Activated T-helper 1 cell treated with anti-CD3 and anti-CD28 coated beads, Interleukin-12 subunit alpha, Interleukin-12 subunit beta, Interleukin-2, Interleukin-4 antibody, amounts not matched to agents 30 ng/mL and 10 ng/mL and 1 ng/mL, durations not matched to agents 14 hours and 24 hours and 36 hours (primary cell): ENCODE measurements at regions not wholly inside any gene's neighbourhood (a gene's known extent, or its start where the extent isn't known, plus 50 kb on each side); places are given as distances from the start of the nearest gene placed in this dataset.

Experiments
- DNase-seq: peaks from one replicate; pipeline ENCODE4 v3.0.0; 2021; ENCODE audit warnings: low spot score
- H3K27ac Mint-ChIP-seq: one replicate; pipeline ENCODE4 v1.8.0; 2021; ENCODE audit warnings: mild to moderate bottlenecking, mixed read lengths
- H3K27me3 Mint-ChIP-seq: one replicate; pipeline ENCODE4 v1.8.0; 2022; ENCODE audit warnings: mild to moderate bottlenecking, moderate library complexity, mixed read lengths; ENCODE audit not compliant: insufficient read depth
- H3K36me3 Mint-ChIP-seq: one replicate; pipeline ENCODE4 v1.8.0; 2021; ENCODE audit warnings: low read depth, mixed read lengths
- H3K4me1 Mint-ChIP-seq: one replicate; pipeline ENCODE4 v1.8.0; 2021; ENCODE audit warnings: low read depth, mixed read lengths
- H3K4me3 Mint-ChIP-seq: one replicate; pipeline ENCODE4 v1.8.0; 2021; ENCODE audit warnings: mild to moderate bottlenecking, moderate library complexity, mixed read lengths
- H3K9me3 Mint-ChIP-seq: one replicate; pipeline ENCODE4 v1.8.0; 2021; ENCODE audit warnings: mixed read lengths
- intact Hi-C: fragments of 100-400 bp; cut with micrococcal nuclease; formaldehyde crosslinking; loops from one replicate; pipeline ENCODE4 v1.15.1; 2024

DNA sequence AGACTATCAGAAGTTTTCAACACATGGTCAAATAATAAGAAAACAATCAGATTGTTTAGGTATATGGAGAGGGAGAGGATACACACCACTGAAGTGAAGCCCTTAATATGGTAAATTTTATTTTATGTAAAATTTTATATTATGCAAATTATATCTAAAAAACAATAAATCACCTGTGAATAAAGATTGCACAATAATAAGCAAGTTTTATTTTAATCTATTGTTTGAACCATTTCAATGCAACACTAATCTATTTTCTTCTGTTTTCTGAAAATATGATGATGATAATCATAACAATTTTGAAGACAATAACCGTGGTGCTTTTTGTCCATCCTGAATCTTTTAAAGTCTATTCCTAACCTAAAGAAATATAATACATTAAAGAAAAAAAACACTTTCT, 1473.5 kb upstream of the TENM4 start:
- H3K4me3 Mint-ChIP-seq, result no peak overlapping the region
- H3K36me3 Mint-ChIP-seq, result no peaks in the 10 kb centered on the region

DNA sequence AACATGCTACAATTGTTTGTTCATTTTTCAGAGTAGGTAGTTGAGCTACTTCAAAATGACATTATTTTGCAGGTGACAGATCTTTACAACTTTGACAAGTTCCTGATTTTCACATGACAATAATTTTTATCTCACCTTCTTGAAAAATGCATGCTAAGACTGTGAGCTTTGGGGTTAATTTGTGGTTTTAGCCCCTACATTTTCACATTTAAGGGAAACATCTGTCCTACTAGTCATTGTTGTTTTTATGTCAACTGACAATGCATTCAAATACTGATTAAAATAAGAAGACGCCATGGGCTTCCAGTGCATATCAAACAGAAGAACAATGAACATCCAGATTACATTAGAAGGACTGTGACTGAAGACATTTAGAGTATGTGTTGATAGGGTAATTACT, 1470.8 kb upstream of the TENM4 start:
- H3K4me1 Mint-ChIP-seq, result no peaks in the 10 kb centered on the region
- no peaks in the 10 kb centered on the region for H3K27me3 Mint-ChIP-seq
- H3K4me3 Mint-ChIP-seq, result no peak overlapping the region
- no peak overlapping the region for H3K27ac Mint-ChIP-seq
- no peak for DNase-seq
- H3K9me3 Mint-ChIP-seq, result peaks cover 4% of the 10 kb centered on the region
- no peaks in the 10 kb centered on the region for H3K36me3 Mint-ChIP-seq
- intact Hi-C loops, result no loop called here

More for the DNA sequence above, 1473.5 kb upstream of the TENM4 start:
- H3K9me3 Mint-ChIP-seq, result peaks cover 4% of the 10 kb centered on the region
- H3K4me1 Mint-ChIP-seq, result no peaks in the 10 kb centered on the region
- intact Hi-C loops, result no loop called here
- no peak for DNase-seq
- H3K27ac Mint-ChIP-seq, result no peak overlapping the region
- H3K27me3 Mint-ChIP-seq, result no peaks in the 10 kb centered on the region

DNA sequence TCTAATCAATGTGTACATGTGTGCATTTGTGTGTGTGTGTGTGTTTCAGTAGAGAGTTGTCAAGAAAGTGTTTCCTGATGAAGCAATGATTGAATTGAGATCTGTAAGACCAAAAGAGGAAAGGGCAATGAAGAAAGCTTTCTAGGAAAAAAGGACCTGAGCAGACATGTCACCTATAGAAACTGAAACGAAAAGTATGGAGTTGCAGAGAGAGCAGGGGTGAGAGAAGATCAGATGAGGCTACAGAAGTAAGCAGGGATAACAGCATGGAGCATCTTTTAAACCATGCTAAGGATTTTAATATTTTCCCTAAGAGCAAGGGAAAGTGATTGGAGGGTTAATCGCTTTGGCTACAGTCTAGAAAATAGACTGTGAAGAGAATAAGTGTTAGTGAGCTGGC, 1459.4 kb upstream of the TENM4 start:
- Mint-ChIP-seq H3K27me3 (no peaks in the 10 kb centered on the region), H3K4me3 (no peak overlapping the region), H3K36me3 (no peaks in the 10 kb centered on the region), H3K27ac (no peak overlapping the region), H3K9me3 (peaks cover 4% of the 10 kb centered on the region), H3K4me1 (no peaks in the 10 kb centered on the region)
- DNase-seq, result no peak
- intact Hi-C loops, result no loop called here

DNA sequence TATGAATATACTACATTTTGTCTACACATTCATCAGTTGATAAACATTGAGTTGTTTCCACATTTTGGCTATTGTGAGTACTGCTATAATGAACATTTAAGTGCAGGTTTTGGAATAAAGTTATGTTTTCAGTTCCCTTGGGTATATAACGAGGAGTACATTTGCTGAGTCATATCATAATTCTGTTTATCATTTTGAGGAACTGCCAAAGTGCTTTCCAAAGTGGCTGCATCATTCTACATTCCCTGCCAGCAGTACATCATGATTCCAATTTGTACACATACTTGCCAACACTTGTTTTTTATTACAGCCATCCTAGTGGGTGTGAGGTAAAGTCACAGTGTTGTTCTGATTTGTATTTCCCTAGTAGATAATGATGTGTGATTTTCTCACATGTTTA, 1458.6 kb upstream of the TENM4 start:
- intact Hi-C loops, result no loop called here
- peaks cover 4% of the 10 kb centered on the region for H3K9me3 Mint-ChIP-seq
- no peaks in the 10 kb centered on the region for H3K4me1 Mint-ChIP-seq
- H3K4me3 Mint-ChIP-seq, result no peak overlapping the region
- H3K27ac Mint-ChIP-seq, result no peak overlapping the region
- H3K36me3 Mint-ChIP-seq, result no peaks in the 10 kb centered on the region
- no peak for DNase-seq
- no peaks in the 10 kb centered on the region for H3K27me3 Mint-ChIP-seq

DNA sequence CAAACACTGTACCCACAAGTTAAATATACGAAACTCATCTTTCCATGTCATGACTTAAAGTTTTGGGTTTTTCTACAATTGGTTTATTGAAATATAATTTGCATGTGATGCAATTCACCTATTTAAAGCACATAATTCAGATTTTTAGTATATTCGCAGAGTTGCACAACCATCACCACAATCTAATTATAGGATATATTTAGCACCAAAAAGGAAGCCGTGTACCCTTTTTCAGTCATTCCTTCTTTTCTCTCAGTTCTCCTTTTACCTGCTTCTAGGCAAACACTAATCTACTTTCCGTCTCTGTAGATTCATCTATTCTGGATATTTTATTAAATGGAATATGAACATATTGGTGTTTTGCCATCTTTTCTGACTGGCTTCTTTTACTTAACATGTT, 1458.1 kb upstream of the TENM4 start:
- H3K4me3 Mint-ChIP-seq, result no peak overlapping the region
- no peak overlapping the region for H3K27ac Mint-ChIP-seq
- no peaks in the 10 kb centered on the region for H3K36me3 Mint-ChIP-seq
- no peak for DNase-seq
- peaks cover 4% of the 10 kb centered on the region for H3K9me3 Mint-ChIP-seq
- H3K4me1 Mint-ChIP-seq, result no peaks in the 10 kb centered on the region
- no peaks in the 10 kb centered on the region for H3K27me3 Mint-ChIP-seq
- intact Hi-C loops, result no loop called here

DNA sequence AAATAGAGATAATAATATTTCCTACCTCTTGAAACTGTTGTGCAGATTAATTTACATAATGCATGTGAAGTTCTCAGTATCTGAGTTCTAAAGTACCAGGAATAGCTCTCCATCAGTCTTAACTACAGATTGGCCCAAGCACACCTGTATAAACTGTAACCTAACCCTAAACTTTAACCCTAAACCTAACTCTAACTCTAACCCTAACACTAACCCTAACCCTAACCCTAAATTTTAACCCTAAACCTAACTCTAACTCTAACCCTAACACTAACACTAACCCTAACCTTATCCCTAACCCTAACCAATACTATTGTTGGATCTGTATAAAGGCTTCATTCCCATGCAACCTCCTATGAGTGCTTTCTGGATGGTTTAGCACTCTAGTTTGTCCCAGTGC, 1445.9 kb upstream of the TENM4 start:
- no peaks in the 10 kb centered on the region for H3K27me3 Mint-ChIP-seq
- H3K36me3 Mint-ChIP-seq, result no peaks in the 10 kb centered on the region
- intact Hi-C loops, result no loop called here
- H3K4me1 Mint-ChIP-seq, result no peaks in the 10 kb centered on the region
- H3K27ac Mint-ChIP-seq, result no peak overlapping the region
- no peaks in the 10 kb centered on the region for H3K9me3 Mint-ChIP-seq
- H3K4me3 Mint-ChIP-seq, result no peak overlapping the region
- no peak for DNase-seq

DNA sequence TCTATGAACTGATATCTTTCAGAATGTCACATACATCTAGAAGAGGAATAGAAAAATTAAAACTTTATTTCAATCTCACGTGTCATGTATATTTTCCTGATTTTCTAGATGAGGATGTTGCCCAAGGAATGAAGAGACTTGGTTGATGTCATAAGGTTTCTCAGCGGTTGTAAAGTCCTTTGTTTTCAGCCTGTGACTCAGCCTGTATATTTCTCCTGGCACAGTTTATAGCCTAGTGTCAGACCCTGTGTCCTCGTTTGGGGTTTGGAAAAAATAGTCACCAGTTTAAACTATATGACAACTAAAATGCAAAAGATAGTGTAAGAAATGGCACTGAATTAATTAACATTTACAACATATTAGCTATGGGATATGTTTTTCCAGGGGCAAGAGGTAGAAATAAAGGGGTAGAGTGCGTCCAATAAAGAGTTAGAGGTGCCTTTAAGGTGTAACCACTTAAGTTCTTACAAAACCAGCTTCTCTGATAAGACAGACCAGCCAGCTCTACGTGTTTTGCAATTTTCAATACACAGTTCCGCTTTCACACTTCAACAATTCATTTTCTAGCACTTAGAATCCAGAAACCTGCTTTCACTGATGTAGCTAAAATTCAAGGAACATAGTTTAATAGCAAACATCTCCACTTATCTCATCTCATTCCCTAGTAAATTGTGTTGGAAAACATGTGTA, 1432.6 kb upstream of the TENM4 start:
- intact Hi-C loops, result no loop called here
- Mint-ChIP-seq H3K4me3 (no peak overlapping the region), H3K9me3 (peaks cover 5% of the 10 kb centered on the region), H3K4me1 (no peaks in the 10 kb centered on the region), H3K36me3 (no peaks in the 10 kb centered on the region), H3K27ac (no peak overlapping the region), H3K27me3 (no peaks in the 10 kb centered on the region)
- DNase-seq, result no peak

DNA sequence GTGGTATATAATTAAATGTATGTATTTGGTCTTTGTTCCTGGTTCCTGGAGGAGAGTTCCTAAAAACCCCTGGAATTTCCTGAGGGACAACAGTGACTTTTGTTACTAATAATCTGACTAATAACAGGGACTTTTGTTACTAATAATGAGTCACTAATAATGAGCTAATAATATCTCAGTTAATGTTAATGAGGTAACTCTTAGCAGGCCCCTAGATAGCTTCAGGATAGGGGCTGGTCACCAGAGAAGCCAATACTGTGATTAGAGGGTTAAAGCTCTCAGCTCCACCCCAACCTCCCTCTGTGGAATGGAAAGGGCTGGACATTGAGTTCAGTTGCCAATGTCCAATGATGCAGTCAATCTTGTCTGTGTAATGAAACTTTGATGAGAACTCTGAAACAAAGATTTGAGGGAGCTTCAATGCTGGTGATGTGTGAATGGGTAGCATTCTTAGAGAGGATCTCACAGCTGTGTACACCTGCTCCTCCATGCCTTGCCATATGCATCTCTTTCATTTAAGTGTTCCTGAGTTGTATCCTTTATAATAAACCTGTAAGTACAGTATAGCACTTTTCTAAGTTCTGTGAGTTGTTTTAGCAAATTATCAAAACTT, 1431.4 kb upstream of the TENM4 start:
- Mint-ChIP-seq H3K36me3 (no peaks in the 10 kb centered on the region), H3K27me3 (no peaks in the 10 kb centered on the region), H3K27ac (no peak overlapping the region), H3K9me3 (peaks cover 5% of the 10 kb centered on the region), H3K4me3 (no peak overlapping the region), H3K4me1 (no peaks in the 10 kb centered on the region)
- intact Hi-C loops, result no loop called here
- DNase-seq, result no peak

DNA sequence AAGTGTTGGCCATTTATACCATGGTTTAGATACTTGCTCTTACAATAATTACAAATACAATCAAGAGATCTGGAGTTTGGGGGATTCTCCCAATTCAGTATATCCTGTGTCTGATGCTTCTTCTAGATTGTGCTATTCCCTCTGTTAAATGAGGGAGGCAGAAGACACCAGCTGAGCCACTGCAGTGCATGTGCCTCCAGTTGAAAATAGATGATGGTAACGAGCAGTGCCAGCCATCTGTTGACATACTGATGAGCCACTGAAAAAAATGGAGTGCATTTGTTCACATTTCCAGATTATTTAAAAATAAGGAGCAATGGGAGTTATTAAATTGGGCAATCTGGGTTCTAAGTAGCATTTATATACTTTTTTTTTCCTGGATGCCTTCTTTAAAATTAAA, 1428.0 kb upstream of the TENM4 start:
- intact Hi-C loops, result no loop called here
- no peaks in the 10 kb centered on the region for H3K36me3 Mint-ChIP-seq
- no peak overlapping the region for H3K4me3 Mint-ChIP-seq
- H3K27me3 Mint-ChIP-seq, result no peaks in the 10 kb centered on the region
- H3K27ac Mint-ChIP-seq, result no peak overlapping the region
- DNase-seq, result no peak
- peaks cover 5% of the 10 kb centered on the region for H3K9me3 Mint-ChIP-seq
- H3K4me1 Mint-ChIP-seq, result no peaks in the 10 kb centered on the region

DNA sequence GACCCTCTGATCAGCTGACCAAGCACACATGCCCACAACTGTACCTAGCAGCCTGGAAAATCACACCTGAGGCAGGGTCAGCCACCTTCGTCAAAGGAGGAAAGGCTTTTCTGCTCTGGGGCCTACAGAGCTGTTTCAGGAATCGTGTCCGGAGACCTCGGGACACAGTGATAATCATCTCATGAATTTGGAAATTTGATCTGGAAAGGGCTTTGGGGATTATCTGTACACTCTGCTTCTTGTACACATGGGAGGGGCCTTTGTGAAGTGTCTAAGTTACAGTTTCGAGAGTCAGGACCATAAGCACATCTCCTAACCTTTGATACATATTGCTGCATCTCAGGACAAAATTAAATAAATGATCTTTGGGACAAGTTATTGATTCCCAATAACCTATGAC, 1421.2 kb upstream of the TENM4 start:
- Mint-ChIP-seq H3K9me3 (no peaks in the 10 kb centered on the region), H3K4me1 (no peaks in the 10 kb centered on the region), H3K4me3 (no peak overlapping the region), H3K27me3 (no peaks in the 10 kb centered on the region), H3K36me3 (no peaks in the 10 kb centered on the region), H3K27ac (no peak overlapping the region)
- intact Hi-C loops, result no loop called here
- DNase-seq, result no peak

DNA sequence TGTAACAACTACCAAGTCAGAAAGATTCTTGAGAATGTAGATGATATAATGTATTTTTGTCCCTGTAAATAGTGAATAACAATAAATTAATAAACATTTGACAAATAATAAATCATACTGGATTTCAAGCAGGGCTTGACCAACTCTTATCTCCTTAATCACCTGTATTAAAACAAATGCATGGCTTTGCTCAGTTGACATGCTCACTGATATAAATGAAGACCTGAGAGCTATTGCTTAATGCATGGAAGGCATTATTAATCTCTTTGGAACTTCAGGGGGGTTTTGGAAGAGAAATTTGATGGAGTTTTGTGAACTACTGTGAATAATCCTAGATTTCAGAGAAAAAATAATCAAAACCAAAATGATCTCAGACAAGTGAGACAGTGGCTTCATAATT, 1420.4 kb upstream of the TENM4 start:
- H3K4me3 Mint-ChIP-seq, result no peak overlapping the region
- H3K9me3 Mint-ChIP-seq, result no peaks in the 10 kb centered on the region
- no peaks in the 10 kb centered on the region for H3K4me1 Mint-ChIP-seq
- no peak overlapping the region for H3K27ac Mint-ChIP-seq
- H3K27me3 Mint-ChIP-seq, result no peaks in the 10 kb centered on the region
- intact Hi-C loops, result no loop called here
- no peak for DNase-seq
- H3K36me3 Mint-ChIP-seq, result no peaks in the 10 kb centered on the region

DNA sequence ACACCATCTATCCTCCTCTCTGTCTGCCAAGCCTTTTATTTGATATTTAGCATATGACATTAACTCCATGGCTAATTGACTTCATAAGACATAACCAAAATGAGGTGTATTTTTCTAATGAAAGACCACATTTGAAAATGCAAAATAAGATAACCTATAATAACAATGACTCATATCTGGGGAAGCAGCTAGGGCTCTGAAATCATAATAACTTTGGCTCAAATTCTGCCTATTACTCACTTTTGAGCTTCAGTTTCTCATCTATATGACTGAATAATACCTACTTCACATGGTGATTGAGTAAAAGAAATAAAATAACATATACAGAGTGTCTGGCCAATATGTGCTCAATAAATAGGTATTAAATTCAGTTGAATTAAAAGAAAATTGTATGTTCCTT, 1419.8 kb upstream of the TENM4 start:
- Mint-ChIP-seq H3K4me1 (no peaks in the 10 kb centered on the region), H3K9me3 (no peaks in the 10 kb centered on the region), H3K4me3 (no peak overlapping the region), H3K36me3 (no peaks in the 10 kb centered on the region), H3K27ac (no peak overlapping the region), H3K27me3 (no peaks in the 10 kb centered on the region)
- no peak for DNase-seq
- intact Hi-C loops, result no loop called here

DNA sequence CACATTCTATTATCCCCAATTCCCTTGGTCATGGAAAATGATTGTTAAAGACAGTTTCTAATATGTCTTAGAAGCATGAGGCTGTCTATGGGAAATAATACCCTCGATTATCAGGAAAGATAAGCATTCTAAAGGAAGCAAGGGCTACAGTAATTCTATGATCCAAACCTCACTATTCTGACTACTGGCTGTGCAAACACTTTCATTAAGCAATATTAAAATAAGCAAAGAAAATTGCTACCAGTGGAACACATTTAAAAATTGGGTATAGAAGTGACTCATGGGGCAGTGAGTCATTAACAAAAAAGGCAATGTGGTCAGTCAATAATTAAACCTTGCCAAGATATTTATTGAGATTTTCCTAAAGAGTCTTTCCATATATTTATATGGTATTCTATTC, 1415.2 kb upstream of the TENM4 start:
- H3K4me3 Mint-ChIP-seq, result no peak overlapping the region
- DNase-seq, result no peak
- H3K27ac Mint-ChIP-seq, result no peak overlapping the region
- no peaks in the 10 kb centered on the region for H3K9me3 Mint-ChIP-seq
- H3K36me3 Mint-ChIP-seq, result no peaks in the 10 kb centered on the region
- intact Hi-C loops, result no loop called here
- H3K27me3 Mint-ChIP-seq, result no peaks in the 10 kb centered on the region
- no peaks in the 10 kb centered on the region for H3K4me1 Mint-ChIP-seq

DNA sequence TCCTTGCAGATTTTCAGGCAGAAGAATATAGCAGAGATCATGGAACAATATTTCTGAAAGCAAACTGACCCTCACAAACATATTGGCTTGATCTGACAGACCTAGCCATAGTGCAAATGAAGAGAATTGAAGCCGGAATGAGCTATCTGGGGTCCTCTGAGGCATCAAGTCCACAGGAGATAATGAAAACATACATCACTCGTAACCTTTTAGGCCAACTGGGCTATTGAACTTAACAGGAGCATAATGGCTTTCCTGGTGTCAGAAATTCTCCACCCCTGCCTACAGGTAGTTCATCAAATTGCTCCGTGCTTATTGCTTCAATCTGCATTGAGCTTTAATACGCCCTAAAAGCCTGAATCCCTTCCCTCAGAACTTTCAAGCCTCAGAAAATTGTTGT, 1414.6 kb upstream of the TENM4 start:
- H3K4me1 Mint-ChIP-seq, result no peaks in the 10 kb centered on the region
- H3K27me3 Mint-ChIP-seq, result no peaks in the 10 kb centered on the region
- no peak for DNase-seq
- H3K9me3 Mint-ChIP-seq, result no peaks in the 10 kb centered on the region
- H3K4me3 Mint-ChIP-seq, result no peak overlapping the region
- intact Hi-C loops, result no loop called here
- no peaks in the 10 kb centered on the region for H3K36me3 Mint-ChIP-seq
- H3K27ac Mint-ChIP-seq, result no peak overlapping the region
